HFF-Myc (cell line): ENCODE measurements at regions not wholly inside any gene's neighbourhood (a gene's known extent, or its start where the extent isn't known, plus 50 kb on each side); places are given as distances from the start of the nearest gene placed in this dataset.

Experiments used
- DNase-seq: peaks from one replicate; pipeline ENCODE4 v3.0.0-alpha.2; 2011; ENCODE audit warnings: low read depth; ENCODE audit errors: extremely low read depth
- H3K4me3 ChIP-seq: replicated peaks from 2 replicates; pipeline ENCODE4 v1.5.1; 2011; ENCODE audit warnings: low read depth, mild to moderate bottlenecking, control low read depth, low read length
- CTCF ChIP-seq: IDR thresholded peaks from 2 replicates; pipeline ENCODE4 v1.5.1; 2012; ENCODE audit warnings: mild to moderate bottlenecking, low read depth, low read length, control low read depth; ENCODE audit errors: missing control alignments

GRCh38 chr22:27648853-27649252, 152.7 kb downstream of the MN1 start:
- no peak overlapping the region for H3K4me3 ChIP-seq
- DNase-seq = no peak
- no peak for TF ChIP-seq CTCF

GRCh38 chr22:27650572-27650971, 151.0 kb downstream of the MN1 start:
- DNase-seq = no peak
- H3K4me3 ChIP-seq = no peak overlapping the region
- TF ChIP-seq CTCF = no peak

GRCh38 chr22:27650985-27651384, 150.6 kb downstream of the MN1 start:
- TF ChIP-seq CTCF = no peak
- no peak overlapping the region for H3K4me3 ChIP-seq
- no peak for DNase-seq

GRCh38 chr22:27651486-27651885, 150.1 kb downstream of the MN1 start:
- TF ChIP-seq CTCF = no peak
- no peak for DNase-seq
- no peak overlapping the region for H3K4me3 ChIP-seq

- DNase-seq = no peak
- TF ChIP-seq CTCF = no peak
- no peak overlapping the region for H3K4me3 ChIP-seq
These were observed 146.8 kb downstream of the MN1 start for GRCh38 chr22:27654546-27655445.

- no peak for TF ChIP-seq CTCF
- DNase-seq = no peak
- no peak overlapping the region for H3K4me3 ChIP-seq
These were observed 145.9 kb downstream of the MN1 start for GRCh38 chr22:27655582-27656185.
